K562 (cell line): ENCODE measurements at regions not wholly inside any gene's neighbourhood (a gene's known extent, or its start where the extent isn't known, plus 50 kb on each side); places are given as distances from the start of the nearest gene placed in this dataset.

Experiments used
- ATAC-seq: fragments of 200-7000 bp; cut with Tn5 transposase; 3 replicates; pipeline ENCODE4 v1.9.1; 2020; ENCODE audit warnings: moderate library complexity
- BruUV-seq: library from RNA; stranded (reverse); fragments of 400-500 nt; replicated peaks from 2 replicates; lab custom pipeline; 2021; lab: Mats Ljungman, UMichigan
- CTCF ChIA-PET: fragments of 300-600 bp; formaldehyde crosslinking; extraction: SDS; loops from one replicate; lab custom pipeline; 2021; ENCODE audit warnings: low intra/inter-chr PET ratio; lab: Yijun Ruan, JAX
- POLR2A ChIA-PET: fragments of 300-600, 350-650 bp; sonication (Branson Sonifier 250); formaldehyde crosslinking; extraction: SDS; loops from one replicate; lab custom pipeline; 2021; ENCODE audit warnings: antibody characterized with exemption, inconsistent platforms; lab: Yijun Ruan, JAX
- DNase-seq, 4 experiments: peaks; one replicate each; pipeline versions ENCODE4 v3.0.0 to v3.0.0-alpha.2; 2011 to 2018; ENCODE audit warnings: low spot score in 3 of 4, mixed read lengths in 3 of 4; ENCODE audit errors: extremely low read depth in 1 of 4
- FAIRE-seq: peaks from 2 replicates; lab custom pipeline; 2011; peaks lifted over from hg19 to GRCh38; lab: Jason Lieb, UNC
- H2AFZ ChIP-seq: 2 replicates; pipeline ENCODE4 v1.6.0; 2011; ENCODE audit warnings: low read depth, low read length, control low read depth, inconsistent platforms
- H3K27ac ChIP-seq: fragments of 200-600 bp; 3 replicates; pipeline ENCODE4 v1.8.0; 2011; ENCODE audit warnings: low read depth, mild to moderate bottlenecking, control low read depth, inconsistent platforms, low read length, moderate library complexity, mixed read lengths; ENCODE audit errors: extremely low read depth
- H3K27me3 ChIP-seq, 2 experiments: fragments of 300-600 bp in 1 of 2; 2 replicates in 1 of 2; 3 replicates in 1 of 2; pipeline versions ENCODE4 v1.6.0 to v1.8.0; 2011; ENCODE audit warnings: inconsistent platforms in 2 of 2, low read length in 2 of 2, mild to moderate bottlenecking in 1 of 2, mixed read lengths in 1 of 2, moderate library complexity in 1 of 2; ENCODE audit not compliant: control insufficient read depth in 2 of 2, insufficient read depth in 2 of 2
- H3K36me3 ChIP-seq: fragments of 300-600 bp; 3 replicates; pipeline ENCODE4 v1.8.0; 2011; ENCODE audit warnings: mild to moderate bottlenecking, low read length, inconsistent platforms; ENCODE audit not compliant: control insufficient read depth, insufficient read depth
- H3K4me1 ChIP-seq, 2 experiments: fragments of 200-600 bp in 1 of 2; replicated peaks in 1 of 2; 2 replicates in 1 of 2; 3 replicates in 1 of 2; pipeline versions ENCODE4 v1.5.1 to v1.8.0; 2011; ENCODE audit warnings: inconsistent platforms in 2 of 2, low read length in 2 of 2, mild to moderate bottlenecking in 1 of 2, mixed read lengths in 1 of 2, moderate library complexity in 1 of 2; ENCODE audit not compliant: control insufficient read depth in 2 of 2, insufficient read depth in 2 of 2
- H3K4me2 ChIP-seq: 2 replicates; pipeline ENCODE4 v1.6.1; 2011; ENCODE audit warnings: low read length, control low read depth, inconsistent platforms, mixed read lengths; ENCODE audit not compliant: insufficient read depth
- H3K4me3 ChIP-seq: fragments of 200-600 bp; sonication (generic), shearing (Covaris generic); 2 replicates; pipeline ENCODE4 v1.5.1; 2016; ENCODE audit warnings: control low read depth, inconsistent platforms
- H3K79me2 ChIP-seq: fragments of 200-600 bp; 3 replicates; pipeline ENCODE4 v1.8.0; 2011; ENCODE audit warnings: low read length, inconsistent platforms; ENCODE audit not compliant: control insufficient read depth, insufficient read depth
- H3K9ac ChIP-seq, 2 experiments: 2 replicates each; pipeline versions ENCODE4 v1.6.0 to v1.6.1; 2011; ENCODE audit warnings: low read depth in 2 of 2, low read length in 2 of 2, control low read depth in 1 of 2, inconsistent platforms in 1 of 2, mild to moderate bottlenecking in 1 of 2, mixed read lengths in 1 of 2; ENCODE audit not compliant: insufficient read depth in 1 of 2
- H3K9me1 ChIP-seq: one replicate; pipeline ENCODE4 v1.6.0; 2011; ENCODE audit warnings: inconsistent platforms, mild to moderate bottlenecking, low read length, moderate library complexity; ENCODE audit not compliant: control insufficient read depth, insufficient read depth
- H3K9me3 ChIP-seq: replicated peaks from 2 replicates; pipeline ENCODE4 v1.5.1; 2011; ENCODE audit warnings: low read depth, low read length, inconsistent platforms; ENCODE audit not compliant: control insufficient read depth, insufficient read depth
- H4K20me1 ChIP-seq: replicated peaks from 2 replicates; pipeline ENCODE4 v1.6.1; 2011; ENCODE audit warnings: low read length, inconsistent platforms, mixed read lengths; ENCODE audit not compliant: control insufficient read depth, insufficient read depth
- ARHGAP35 ChIP-seq: fragments of 450-650 bp; IDR thresholded peaks from 2 replicates; pipeline ENCODE4 v1.6.1; 2018; ENCODE audit not compliant: partially characterized antibody
- CC2D1A ChIP-seq: fragments of 450-650 bp; IDR thresholded peaks from 2 replicates; pipeline ENCODE4 v1.6.1; 2017; ENCODE audit warnings: mild to moderate bottlenecking
- CHD7 ChIP-seq: fragments of 200-600 bp; sonication (generic); IDR thresholded peaks from one replicate; pipeline ENCODE4 v1.6.1; 2012; ENCODE audit warnings: mild to moderate bottlenecking, low read depth, low read length, inconsistent platforms
- EHMT2 ChIP-seq: fragments of 450-650 bp; IDR thresholded peaks from 2 replicates; pipeline ENCODE4 v1.6.1; 2018; ENCODE audit warnings: antibody characterized with exemption
- HDAC1 ChIP-seq, 2 experiments: fragments of 450-650 bp; IDR thresholded peaks; 2 replicates each; pipeline ENCODE4 v1.6.1; 2016 to 2017; ENCODE audit warnings: inconsistent platforms in 1 of 2, mild to moderate bottlenecking in 1 of 2, moderate library complexity in 1 of 2
- ID3 ChIP-seq, 2 experiments: fragments of 250-450 bp in 1 of 2; fragments of 450-650 bp in 1 of 2; sonication (Bioruptor Pico) in 1 of 2; IDR thresholded peaks; 2 replicates each; pipeline versions ENCODE4 v1.6.1 to v1.8.0; 2016 to 2021; ENCODE audit warnings: mild to moderate bottlenecking in 2 of 2, moderate library complexity in 2 of 2, missing compliant biosample characterization in 1 of 2, missing genetic modification characterization in 1 of 2
- KAT7 ChIP-seq: sonication (generic); formaldehyde crosslinking; IDR thresholded peaks from 2 replicates; pipeline ENCODE4 v1.8.0; 2022; ENCODE audit warnings: missing genetic modification reagents, mild to moderate bottlenecking, borderline replicate concordance
- KDM4B ChIP-seq, 2 experiments: fragments of 450-650 bp in 1 of 2; sonication (generic) in 1 of 2; IDR thresholded peaks; 2 replicates each; pipeline ENCODE4 v1.6.1; 2016 to 2017; ENCODE audit warnings: borderline replicate concordance in 2 of 2, antibody characterized with exemption in 1 of 2, low read depth in 1 of 2, mild to moderate bottlenecking in 1 of 2
- RBM14 ChIP-seq: fragments of 200-400 bp; formaldehyde crosslinking; IDR thresholded peaks from 2 replicates; pipeline ENCODE4 v1.6.1; 2018; ENCODE audit warnings: low read depth, mild to moderate bottlenecking, low read length, moderate library complexity, borderline replicate concordance; ENCODE audit not compliant: insufficient read depth
- SMARCE1 ChIP-seq: fragments of 450-650 bp; IDR thresholded peaks from 2 replicates; pipeline ENCODE4 v1.7.1; 2016; ENCODE audit warnings: mild to moderate bottlenecking
- ZNF12 ChIP-seq: sonication (generic); formaldehyde crosslinking; IDR thresholded peaks from 2 replicates; pipeline ENCODE4 v1.4.0; 2020; ENCODE audit warnings: mild to moderate bottlenecking, missing genetic modification reagents
- WGBS: fragments of 100-300 bp; shearing (Covaris generic); methylation state at CpG from one replicate; pipeline ENCODE4 v1.1.6; 2016; ENCODE audit warnings: low coverage, mixed read lengths; ENCODE audit not compliant: insufficient coverage; ENCODE audit errors: missing lambda C conversion rate; 5-methylcytosine and 5-hydroxymethylcytosine counted together
- in situ Hi-C: fragments of 300-500 bp; cut with MboI; formaldehyde crosslinking; loops from 4 replicates; pipeline ENCODE4 v1.15.0; 2018; ENCODE audit warnings: inconsistent platforms, mixed read lengths
- intact Hi-C: fragments of 100-400 bp; cut with micrococcal nuclease; formaldehyde crosslinking; loops from 2 replicates; pipeline ENCODE4 v1.14.2; 2022

GRCh38 chr2:43045866-43046265 lies 180.5 kb downstream of the ZFP36L2 start:
- peak overlapping the region; percentile 9; the same call in 1 of the 2 replicates for H3K4me2 ChIP-seq
- in situ Hi-C loops (no loop called here), intact Hi-C loops (no loop called here)
- no peaks in the 10 kb centered on the region for H3K9me3 ChIP-seq
- H3K27me3 ChIP-seq, result no peaks in the 10 kb centered on the region
- BruUV-seq, result no TSS peak
- H3K36me3 ChIP-seq, result no peaks in the 10 kb centered on the region
- ATAC-seq, result no peak
- H2AFZ ChIP-seq, result peak overlapping the region; percentile 96
- WGBS, result 62% methylated on average over 3 of the region's 3 CpGs
- H3K9me1 ChIP-seq, result no peaks in the 10 kb centered on the region
- no peak for DNase-seq
- no peak overlapping the region for H3K4me3 ChIP-seq
- H3K79me2 ChIP-seq, result no peaks in the 10 kb centered on the region
- H3K9ac ChIP-seq, result peak overlapping the region in 1 of 2 experiments; percentile 66; a peak in 2 of 4 replicates
- H4K20me1 ChIP-seq, result no peaks in the 10 kb centered on the region
- no peak for FAIRE-seq
- 0 out of 3 replicates have a peak overlapping the region, but pooled peaks have one; percentile 32 for H3K27ac ChIP-seq
- CTCF ChIA-PET, result no interaction called here
- peaks cover 38 to 45% of the 10 kb centered on the region in 2 experiments for H3K4me1 ChIP-seq
- POLR2A ChIA-PET, result interaction anchor here (0.6 to 2.0 kb wide), 3 partner anchors 10 to 552 kb away, joined by 3 to 6 read pairs (median 3); no protein-coding TSS in a partner anchor
- no peak for TF ChIP-seq ZNF12 (CRISPR knock-in tag)
- TF ChIP-seq CC2D1A, result no peak
- TF ChIP-seq HDAC1 (IDR thresholded peaks at IDR 0.05), result no peak
- no peak for TF ChIP-seq RBM14
- TF ChIP-seq EHMT2, result no peak
- TF ChIP-seq ID3 (CRISPR knock-in tag; IDR thresholded peaks at IDR 0.05), result no peak
- TF ChIP-seq ID3 (tag; IDR thresholded peaks at IDR 0.05), result no peak
- no peak for TF ChIP-seq ARHGAP35
- no peak for TF ChIP-seq SMARCE1
- TF ChIP-seq KAT7, result no peak
- TF ChIP-seq CHD7, result no peak
- no peak for TF ChIP-seq KDM4B (IDR thresholded peaks at IDR 0.05; ENCODE audit: borderline replicate concordance in 2 of 2, low read depth in 1 of 2)
